Right lobe of liver (tissue), 4 donors: ENCODE measurements at regions not wholly inside any gene's neighbourhood (a gene's known extent, or its start where the extent isn't known, plus 50 kb on each side); places are given as distances from the start of the nearest gene placed in this dataset.

Experiments used
- CTCF ChIP-seq, 4 donors: fragments of 200-600 bp in 3 of 4; fragments of 450-650 bp in 1 of 4; IDR thresholded peaks; one replicate each; pipeline versions ENCODE4 v1.5.1 to v1.8.0; 2016 to 2022; ENCODE audit warnings: antibody characterized with exemption in 4 of 4, mild to moderate bottlenecking in 2 of 4
- POLR2A ChIP-seq: fragments of 450-650 bp; IDR thresholded peaks from one replicate; pipeline ENCODE4 v1.6.1; 2017; ENCODE audit warnings: antibody characterized with exemption, mild to moderate bottlenecking
- donor health status: DM: no; HTN: no; CAD: no.
- donor health status: DM: no; HTN: no; CAD: no.
- donor health status: DM: no; HTN: yes; CAD: no.

GRCh38 chr18:5817816-5818215 is 77.5 kb downstream of the TMEM200C start:
- TF ChIP-seq CTCF (IDR thresholded peaks at IDR 0.05) (no peak), POLR2A (no peak)
